MG63 (cell line): ENCODE measurements at regions not wholly inside any gene's neighbourhood (a gene's known extent, or its start where the extent isn't known, plus 50 kb on each side); places are given as distances from the start of the nearest gene placed in this dataset.
"Not testable (repeated sequence)": the region's sequence is repeated elsewhere in the genome, so short reads cannot be mapped to it uniquely, and the experiment has no call there.

Experiments used
- DNase-seq: peaks from one replicate; pipeline ENCODE4 v3.0.0-alpha.2; 2020
- H3K27me3 ChIP-seq: fragments of 250-450 bp; sonication (Bioruptor Pico); 2 replicates; pipeline ENCODE4 v1.5.1; 2020; ENCODE audit warnings: mild to moderate bottlenecking, moderate library complexity
- H3K36me3 ChIP-seq: fragments of 250-450 bp; sonication (Bioruptor Pico); 2 replicates; pipeline ENCODE4 v1.5.1; 2020; ENCODE audit warnings: mild to moderate bottlenecking, moderate library complexity
- H3K4me3 ChIP-seq: fragments of 250-450 bp; sonication (Bioruptor Pico); 2 replicates; pipeline ENCODE4 v1.5.1; 2020; ENCODE audit warnings: mild to moderate bottlenecking, moderate library complexity
- H3K9me3 ChIP-seq: fragments of 250-450 bp; sonication (Bioruptor Pico); 2 replicates; pipeline ENCODE4 v1.5.1; 2020; ENCODE audit warnings: mild to moderate bottlenecking, moderate library complexity

GRCh38 chrX:46268412-46268811 lies 276.8 kb downstream of the ZNF674 start:
- DNase-seq: peak; percentile 36
- Histone ChIP-seq H3K27me3 (no peaks in the 10 kb centered on the region), H3K9me3 (no peaks in the 10 kb centered on the region), H3K4me3 (no peak overlapping the region), H3K36me3 (no peaks in the 10 kb centered on the region)

GRCh38 chrX:46263494-46263893 lies 281.7 kb downstream of the ZNF674 start:
- H3K4me3 ChIP-seq: no peak overlapping the region
- H3K9me3 ChIP-seq: no peaks in the 10 kb centered on the region
- no peaks in the 10 kb centered on the region for H3K27me3 ChIP-seq
- DNase-seq: no peak
- H3K36me3 ChIP-seq: no peaks in the 10 kb centered on the region

- no peaks in the 10 kb centered on the region for H3K36me3 ChIP-seq
- no peaks in the 10 kb centered on the region for H3K27me3 ChIP-seq
- H3K9me3 ChIP-seq: no peaks in the 10 kb centered on the region
- no peak for DNase-seq
- no peak overlapping the region for H3K4me3 ChIP-seq
Measured at GRCh38 chrX:46262304-46262703, 282.9 kb downstream of the ZNF674 start.

GRCh38 chrX:46260499-46260898 lies 284.7 kb downstream of the ZNF674 start:
- DNase-seq: no peak
- Histone ChIP-seq H3K9me3 (no peaks in the 10 kb centered on the region), H3K27me3 (no peaks in the 10 kb centered on the region), H3K4me3 (no peak overlapping the region), H3K36me3 (no peaks in the 10 kb centered on the region)

- no peak overlapping the region for H3K4me3 ChIP-seq
- no peak for DNase-seq
Measured at GRCh38 chrX:46258356-46258755, 286.9 kb downstream of the ZNF674 start.

GRCh38 chrX:46257451-46257879 lies 287.8 kb downstream of the ZNF674 start:
- no peaks in the 10 kb centered on the region for H3K36me3 ChIP-seq
- H3K9me3 ChIP-seq: no peaks in the 10 kb centered on the region
- DNase-seq: no peak
- H3K27me3 ChIP-seq: no peaks in the 10 kb centered on the region
- H3K4me3 ChIP-seq: no peak overlapping the region

More at GRCh38 chrX:46258356-46258755, 286.9 kb downstream of the ZNF674 start:
- no peaks in the 10 kb centered on the region for H3K27me3 ChIP-seq
- no peaks in the 10 kb centered on the region for H3K9me3 ChIP-seq
- H3K36me3 ChIP-seq: no peaks in the 10 kb centered on the region

GRCh38 chrX:46256875-46257274 lies 288.3 kb downstream of the ZNF674 start:
- DNase-seq: no peak
- H3K36me3 ChIP-seq: no peaks in the 10 kb centered on the region
- no peaks in the 10 kb centered on the region for H3K27me3 ChIP-seq
- H3K4me3 ChIP-seq: no peak overlapping the region
- H3K9me3 ChIP-seq: no peaks in the 10 kb centered on the region

- DNase-seq: no peak
- no peaks in the 10 kb centered on the region for H3K9me3 ChIP-seq
- no peak overlapping the region for H3K4me3 ChIP-seq
- H3K36me3 ChIP-seq: no peaks in the 10 kb centered on the region
- no peaks in the 10 kb centered on the region for H3K27me3 ChIP-seq
Measured at GRCh38 chrX:46255046-46255445, 290.2 kb downstream of the ZNF674 start.

GRCh38 chrX:46254641-46255040 lies 290.6 kb downstream of the ZNF674 start:
- H3K27me3 ChIP-seq: no peaks in the 10 kb centered on the region
- H3K4me3 ChIP-seq: no peak overlapping the region
- H3K9me3 ChIP-seq: no peaks in the 10 kb centered on the region
- H3K36me3 ChIP-seq: no peaks in the 10 kb centered on the region
- DNase-seq: no peak

GRCh38 chrX:46251755-46252154 lies 293.5 kb downstream of the ZNF674 start:
- Histone ChIP-seq H3K9me3 (no peaks in the 10 kb centered on the region), H3K36me3 (no peaks in the 10 kb centered on the region), H3K27me3 (no peaks in the 10 kb centered on the region), H3K4me3 (no peak overlapping the region)
- no peak for DNase-seq

GRCh38 chrX:46250151-46250550 lies 295.1 kb downstream of the ZNF674 start:
- Histone ChIP-seq H3K4me3 (no peak overlapping the region), H3K9me3 (no peaks in the 10 kb centered on the region), H3K27me3 (no peaks in the 10 kb centered on the region), H3K36me3 (no peaks in the 10 kb centered on the region)
- no peak for DNase-seq

- Histone ChIP-seq H3K27me3 (no peaks in the 10 kb centered on the region), H3K36me3 (no peaks in the 10 kb centered on the region), H3K9me3 (no peaks in the 10 kb centered on the region), H3K4me3 (no peak overlapping the region)
- no peak for DNase-seq
Measured at GRCh38 chrX:46247456-46247855, 297.8 kb downstream of the ZNF674 start.

- H3K36me3 ChIP-seq: no peaks in the 10 kb centered on the region
- no peaks in the 10 kb centered on the region for H3K9me3 ChIP-seq
- H3K4me3 ChIP-seq: no peak overlapping the region
- DNase-seq: peak; percentile 4
- no peaks in the 10 kb centered on the region for H3K27me3 ChIP-seq
Measured at GRCh38 chrX:46244451-46244850, 300.8 kb downstream of the ZNF674 start.

- Histone ChIP-seq H3K36me3 (no peaks in the 10 kb centered on the region), H3K9me3 (no peaks in the 10 kb centered on the region), H3K4me3 (no peak overlapping the region), H3K27me3 (no peaks in the 10 kb centered on the region)
- no peak for DNase-seq
Measured at GRCh38 chrX:46236411-46236810, 308.8 kb downstream of the ZNF674 start.

- H3K36me3 ChIP-seq: no peaks in the 10 kb centered on the region
- no peak overlapping the region for H3K4me3 ChIP-seq
- H3K27me3 ChIP-seq: no peaks in the 10 kb centered on the region
- DNase-seq: no peak
- H3K9me3 ChIP-seq: no peaks in the 10 kb centered on the region
Measured at GRCh38 chrX:46235778-46236177, 309.4 kb downstream of the ZNF674 start.

- no peak for DNase-seq
- Histone ChIP-seq H3K4me3 (no peak overlapping the region), H3K36me3 (no peaks in the 10 kb centered on the region), H3K27me3 (no peaks in the 10 kb centered on the region), H3K9me3 (no peaks in the 10 kb centered on the region)
Measured at GRCh38 chrX:46234775-46235174, 310.4 kb downstream of the ZNF674 start.

GRCh38 chrX:46228389-46228788 lies 316.8 kb downstream of the ZNF674 start:
- no peaks in the 10 kb centered on the region for H3K9me3 ChIP-seq
- H3K36me3 ChIP-seq: no peaks in the 10 kb centered on the region
- H3K27me3 ChIP-seq: no peaks in the 10 kb centered on the region
- DNase-seq: no peak
- H3K4me3 ChIP-seq: no peak overlapping the region

GRCh38 chrX:46226422-46226821 lies 318.8 kb downstream of the ZNF674 start:
- Histone ChIP-seq H3K9me3 (no peaks in the 10 kb centered on the region), H3K27me3 (no peaks in the 10 kb centered on the region), H3K4me3 (no peak overlapping the region), H3K36me3 (no peaks in the 10 kb centered on the region)
- DNase-seq: no peak

- H3K9me3 ChIP-seq, H3K4me3 ChIP-seq, DNase-seq, H3K27me3 ChIP-seq, H3K36me3 ChIP-seq: not testable (repeated sequence)
Measured at GRCh38 chrX:46223499-46223898, 321.7 kb downstream of the ZNF674 start.
